ACHN (cell line): ENCODE measurements at regions not wholly inside any gene's neighbourhood (a gene's known extent, or its start where the extent isn't known, plus 50 kb on each side); places are given as distances from the start of the nearest gene placed in this dataset.
A peak's percentile ranks its signal among the peaks of the same experiment; 100 is the strongest.

Experiments
- DNase-seq: peaks from one replicate; pipeline ENCODE4 v3.0.0-alpha.2; 2015
- in situ Hi-C: cut with HindIII; loops from 2 replicates; pipeline ENCODE4 v1.10.0; 2017; ENCODE audit warnings: low sequenced_read_pairs, low pct_ligation_motif_present, low pct_unique_long_range_greater_than_20kb

DNA sequence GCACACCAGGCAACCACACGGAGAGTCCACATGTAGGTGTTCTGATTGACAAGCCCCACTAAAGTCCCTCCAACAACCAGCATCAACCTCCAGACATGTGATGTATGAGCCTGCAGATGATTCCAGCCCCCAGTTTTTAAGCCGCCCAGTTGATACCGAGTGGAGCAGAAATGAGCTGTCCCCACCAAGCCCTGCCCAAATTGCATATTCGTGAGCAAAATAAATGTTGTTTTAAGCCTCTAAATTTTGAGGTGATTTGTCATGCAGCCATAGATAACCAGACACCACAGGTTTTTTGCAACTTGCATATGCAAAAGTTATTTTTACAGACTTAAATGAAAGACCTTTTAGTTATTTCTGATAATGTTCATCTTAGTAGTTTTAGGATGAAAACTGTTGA lies 187.7 kb downstream of the PIK3R1 start:
- no peak for DNase-seq
- in situ Hi-C loops: no loop called here

GRCh38 chr5:68404246-68404645 lies 188.7 kb downstream of the PIK3R1 start:
- in situ Hi-C loops: no loop called here
- DNase-seq: no peak

- in situ Hi-C loops: no loop called here
- peak; percentile 20 for DNase-seq
These were observed 189.6 kb downstream of the PIK3R1 start for GRCh38 chr5:68405026-68405684.

GRCh38 chr5:68405784-68406743 lies 190.5 kb downstream of the PIK3R1 start:
- DNase-seq: no peak
- in situ Hi-C loops: no loop called here

DNA sequence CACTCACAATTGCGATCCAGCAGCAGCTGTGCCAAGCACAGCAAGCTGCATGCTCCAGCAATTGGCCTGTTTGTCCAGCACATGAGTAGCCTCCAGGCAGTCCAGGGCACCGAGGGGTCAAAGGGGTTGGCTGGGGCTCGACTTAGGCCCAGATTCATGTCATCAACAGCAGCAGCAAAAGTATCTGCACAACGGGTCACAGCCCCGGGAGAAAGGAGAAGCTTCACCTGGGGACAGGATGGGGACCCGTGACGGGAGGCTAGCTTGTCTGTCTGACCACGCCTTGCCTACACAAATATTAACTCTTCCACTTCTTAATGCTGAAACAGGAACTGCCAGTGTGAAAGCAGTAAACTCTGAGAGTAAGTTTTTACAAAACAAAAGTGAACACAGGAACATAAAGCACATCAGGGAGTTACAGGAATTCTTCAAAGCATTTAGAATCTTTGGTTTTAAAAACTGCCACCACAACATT lies 191.2 kb downstream of the PIK3R1 start:
- DNase-seq: no peak
- in situ Hi-C loops: no loop called here

DNA sequence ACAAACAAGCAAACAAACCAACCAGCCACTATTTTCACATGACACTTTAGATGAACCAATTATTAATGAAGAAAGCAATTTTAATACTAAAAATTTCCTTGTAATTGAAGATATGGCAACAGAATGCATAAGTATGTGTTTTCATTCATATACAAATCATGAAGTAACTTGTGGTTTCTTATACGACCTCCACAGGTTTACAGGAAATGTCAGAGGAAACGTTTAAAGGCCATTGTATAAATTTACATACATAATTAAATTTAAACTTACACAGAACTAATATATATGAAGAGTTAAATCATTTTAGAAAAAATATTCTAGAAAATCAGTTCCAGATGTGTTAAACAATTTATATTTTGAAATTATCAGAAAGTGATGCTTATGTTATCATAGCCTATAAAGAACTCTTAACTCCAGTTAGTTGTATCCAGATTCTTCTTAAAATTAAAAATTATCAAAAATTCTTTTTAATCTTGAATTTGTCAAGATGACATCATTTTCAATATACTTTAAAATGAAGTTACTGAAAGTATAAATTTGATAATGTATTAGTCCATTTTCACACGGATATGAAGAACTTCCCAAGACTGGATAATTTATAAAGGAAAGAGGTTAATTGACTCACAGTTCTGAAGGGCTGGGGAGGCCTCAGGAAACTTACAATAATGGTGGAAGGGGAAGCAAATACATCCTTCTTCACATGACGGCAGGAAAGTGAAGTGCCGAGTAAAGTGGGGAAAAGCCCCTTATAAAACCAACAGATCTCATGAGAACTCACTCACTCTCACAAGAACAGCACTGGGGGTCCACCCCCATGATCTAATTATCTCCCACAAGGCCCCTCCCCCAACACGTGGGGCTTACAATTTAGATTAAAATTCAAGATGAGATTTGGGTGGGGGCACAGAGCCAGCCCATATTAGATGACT lies 192.0 kb downstream of the PIK3R1 start:
- DNase-seq: no peak
- in situ Hi-C loops: no loop called here

DNA sequence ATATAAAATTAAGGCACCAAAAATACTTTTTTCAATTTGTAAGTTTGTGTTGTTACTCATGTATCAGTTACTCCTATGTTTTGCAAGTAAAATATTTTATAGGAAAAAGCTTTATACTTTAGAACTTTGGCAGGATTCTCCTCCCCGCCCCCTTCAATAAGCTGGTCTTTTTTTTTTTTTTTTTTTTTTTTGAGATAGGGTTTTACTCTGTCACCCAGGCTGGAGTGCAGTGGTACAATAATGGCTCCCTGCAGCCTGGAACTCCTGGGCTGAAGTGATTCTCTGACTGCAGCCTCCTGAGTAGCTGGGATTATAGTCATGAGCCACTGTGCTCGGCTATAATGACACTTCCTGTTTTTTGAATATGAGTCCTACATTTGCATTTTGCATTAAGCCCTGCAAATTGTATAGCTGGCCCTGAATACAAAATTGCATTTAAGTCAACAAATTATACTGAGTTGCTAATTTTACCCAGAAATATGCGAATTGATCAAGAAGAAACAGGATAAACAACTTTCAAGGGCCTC lies 192.9 kb downstream of the PIK3R1 start:
- DNase-seq: no peak
- in situ Hi-C loops: no loop called here

DNA sequence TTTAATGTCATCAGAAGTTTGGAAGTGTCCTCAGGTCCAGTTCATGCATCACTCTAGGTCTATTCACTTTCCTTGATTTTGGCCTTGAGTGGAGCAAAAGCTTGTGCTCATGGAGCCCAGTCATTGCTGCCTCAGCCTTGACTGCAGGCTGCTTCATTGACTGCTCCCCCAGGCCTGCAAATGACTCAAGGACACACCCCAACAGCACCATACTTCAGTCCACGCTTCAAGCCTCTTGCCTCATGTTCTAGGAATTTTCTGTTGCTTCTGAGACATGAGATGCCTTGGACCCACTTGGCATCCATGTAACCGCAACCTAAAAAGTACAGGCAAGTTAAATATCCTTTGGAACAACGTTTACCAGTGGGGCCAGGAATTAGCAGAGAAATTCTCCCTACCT lies 193.7 kb downstream of the PIK3R1 start:
- in situ Hi-C loops: no loop called here
- DNase-seq: peak; percentile 11

- in situ Hi-C loops: no loop called here
- no peak for DNase-seq
These were observed 195.6 kb downstream of the PIK3R1 start for GRCh38 chr5:68411161-68411560.

DNA sequence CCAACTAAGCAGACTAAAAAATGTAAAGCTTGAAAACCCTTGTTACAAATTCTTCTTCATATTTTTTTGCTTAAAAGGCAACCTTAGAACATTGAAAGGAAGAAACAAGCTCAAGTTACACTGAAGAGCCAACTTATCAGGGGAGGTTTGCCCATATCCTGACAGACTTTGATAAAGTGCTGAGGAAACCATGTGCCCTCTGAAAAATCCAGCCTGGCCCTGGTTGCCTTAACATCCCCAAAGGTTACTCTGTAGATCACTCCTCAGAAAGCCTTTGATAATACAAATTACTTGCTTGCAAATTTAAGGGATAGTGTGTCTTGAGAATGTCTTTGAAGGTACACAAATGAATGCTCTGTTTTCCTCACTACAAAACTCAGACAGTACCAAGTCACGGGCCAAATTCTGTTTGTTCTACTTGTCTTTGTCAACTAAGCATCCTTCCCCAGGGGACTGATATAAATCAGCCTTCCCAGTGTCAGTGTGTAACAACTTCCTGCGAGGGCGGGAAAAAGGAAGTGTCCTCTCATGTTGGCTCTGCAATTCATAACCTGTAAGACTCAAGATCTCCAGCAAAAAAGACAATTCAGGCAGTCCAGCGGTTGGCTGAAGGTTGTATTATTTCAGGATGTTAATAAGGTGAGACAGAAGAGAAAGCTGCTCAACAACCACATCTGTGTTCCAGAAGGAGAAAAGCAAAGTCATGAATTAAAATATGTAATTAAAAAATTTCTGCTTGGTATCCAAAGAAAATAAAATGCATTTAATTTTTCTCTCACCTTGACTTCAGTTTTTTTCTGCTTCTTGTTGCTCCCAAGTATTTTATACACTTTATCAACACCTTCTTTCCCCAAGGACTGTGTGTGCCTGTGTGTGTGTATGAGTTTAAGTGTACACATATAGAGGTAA lies 199.9 kb downstream of the PIK3R1 start:
- no peak for DNase-seq
- in situ Hi-C loops: no loop called here

GRCh38 chr5:68416714-68417113 lies 201.2 kb downstream of the PIK3R1 start:
- in situ Hi-C loops: no loop called here
- DNase-seq: no peak

DNA sequence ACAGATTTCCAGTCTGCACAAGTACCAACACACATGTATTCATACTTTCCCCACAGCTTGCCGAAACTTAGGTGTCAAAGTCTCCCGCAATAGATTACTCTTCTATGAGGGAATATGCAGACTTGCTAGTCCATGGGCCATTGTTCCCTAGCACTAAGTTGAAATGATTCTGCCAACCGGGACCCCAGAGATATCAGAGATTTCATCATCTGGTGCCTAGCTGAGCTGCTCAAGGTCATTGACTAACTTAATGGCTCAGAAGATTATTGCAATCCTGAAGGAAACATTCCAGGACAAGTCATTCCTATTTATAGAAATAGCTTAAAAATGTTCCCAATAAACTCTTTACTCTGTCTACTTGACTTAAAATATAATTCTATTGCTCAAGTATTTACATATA lies 202.6 kb downstream of the PIK3R1 start:
- DNase-seq: no peak
- in situ Hi-C loops: no loop called here

GRCh38 chr5:68418680-68419079 lies 203.1 kb downstream of the PIK3R1 start:
- no peak for DNase-seq
- in situ Hi-C loops: no loop called here

GRCh38 chr5:68419081-68419636 lies 203.6 kb downstream of the PIK3R1 start:
- in situ Hi-C loops: no loop called here
- DNase-seq: no peak

- in situ Hi-C loops: no loop called here
- DNase-seq: peak; percentile 26
These were observed 204.3 kb downstream of the PIK3R1 start for GRCh38 chr5:68419637-68420452.

DNA sequence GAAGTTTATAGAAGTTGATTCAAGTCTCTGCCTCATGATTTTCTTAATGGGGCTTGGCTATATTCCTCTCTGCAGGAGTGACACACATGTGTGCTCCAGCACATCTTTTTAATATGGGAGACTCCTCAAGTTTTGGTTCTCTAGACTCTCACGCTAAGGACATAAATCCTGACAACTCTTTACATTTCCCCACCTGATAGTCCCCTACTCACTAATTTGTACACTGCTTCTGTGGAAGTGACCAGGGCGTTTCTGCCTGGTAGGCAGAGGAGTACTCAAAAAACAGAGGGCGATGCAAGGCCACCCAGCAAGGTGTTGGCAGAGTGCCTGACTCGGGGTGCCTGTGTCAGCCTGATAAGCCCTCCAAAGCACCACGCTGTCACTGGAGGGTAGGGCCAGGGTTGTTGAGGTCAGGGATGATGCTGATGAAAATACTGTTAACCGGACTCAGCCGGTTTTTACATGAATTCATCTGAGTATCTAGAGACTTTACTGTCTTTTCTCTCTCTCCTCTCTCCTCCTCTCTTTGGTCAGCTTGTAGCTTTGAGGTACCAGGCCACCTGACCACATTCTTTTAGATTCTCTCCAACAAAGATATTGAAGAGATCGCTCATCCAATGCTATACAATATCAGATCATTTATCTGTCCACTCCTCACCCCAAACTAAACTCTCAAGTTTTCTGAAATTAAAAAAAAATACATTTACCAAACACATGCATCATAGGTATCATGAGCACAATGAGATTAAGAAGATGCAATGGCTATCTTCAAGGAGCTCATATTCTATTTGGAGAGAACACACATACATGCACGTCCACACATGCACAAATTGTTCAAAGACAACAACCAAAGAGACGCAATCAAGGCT lies 205.2 kb downstream of the PIK3R1 start:
- in situ Hi-C loops: no loop called here
- DNase-seq: no peak
